ENCODE measurements at regions not wholly inside any gene's neighbourhood (a gene's known extent, or its start where the extent isn't known, plus 50 kb on each side); places are given as distances from the start of the nearest gene placed in this dataset.

DNA sequence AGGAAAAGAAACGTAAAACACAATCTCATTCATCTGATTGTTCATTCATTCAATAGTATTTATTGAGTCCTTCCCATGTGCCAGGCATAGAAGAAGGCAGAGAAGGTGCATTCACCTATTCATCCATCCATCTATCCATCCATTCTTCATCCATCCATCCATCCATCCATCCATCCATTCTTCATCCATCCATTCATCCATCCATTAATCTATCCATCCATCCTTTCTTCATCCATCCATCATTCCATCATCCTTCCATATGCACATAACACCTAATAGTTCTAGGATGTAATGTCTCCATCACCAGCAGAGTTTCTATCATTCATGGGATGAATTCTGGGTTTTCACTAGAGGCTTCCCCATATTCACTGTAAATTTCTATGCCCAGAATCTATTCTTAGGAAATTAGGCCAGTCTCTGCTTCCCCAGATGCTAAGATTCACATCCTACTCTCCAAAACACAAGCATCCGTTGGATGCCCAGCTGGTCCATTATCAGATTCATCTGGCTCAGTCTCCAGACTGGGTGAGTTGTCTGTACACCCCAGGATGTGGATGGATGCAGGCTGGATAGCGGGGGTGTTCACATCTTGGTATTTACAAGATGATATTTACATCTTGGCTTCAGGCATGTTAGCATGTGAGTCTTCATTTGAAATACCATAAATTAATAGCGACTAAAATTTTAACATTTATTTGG, 517.7 kb upstream of the SULF2 start:
- no peaks in the 10 kb centered on the region for H3K36me3 ChIP-seq (ENCODE audit: low read depth)
- ATAC-seq (no peak), DNase-seq (no peak)
- no peaks in the 10 kb centered on the region for H3K9me3 ChIP-seq
- H3K4me1 ChIP-seq (ENCODE audit: low read depth), result no peaks in the 10 kb centered on the region
- H3K4me3 ChIP-seq, result no peak overlapping the region
- TF ChIP-seq, protein P1, sequence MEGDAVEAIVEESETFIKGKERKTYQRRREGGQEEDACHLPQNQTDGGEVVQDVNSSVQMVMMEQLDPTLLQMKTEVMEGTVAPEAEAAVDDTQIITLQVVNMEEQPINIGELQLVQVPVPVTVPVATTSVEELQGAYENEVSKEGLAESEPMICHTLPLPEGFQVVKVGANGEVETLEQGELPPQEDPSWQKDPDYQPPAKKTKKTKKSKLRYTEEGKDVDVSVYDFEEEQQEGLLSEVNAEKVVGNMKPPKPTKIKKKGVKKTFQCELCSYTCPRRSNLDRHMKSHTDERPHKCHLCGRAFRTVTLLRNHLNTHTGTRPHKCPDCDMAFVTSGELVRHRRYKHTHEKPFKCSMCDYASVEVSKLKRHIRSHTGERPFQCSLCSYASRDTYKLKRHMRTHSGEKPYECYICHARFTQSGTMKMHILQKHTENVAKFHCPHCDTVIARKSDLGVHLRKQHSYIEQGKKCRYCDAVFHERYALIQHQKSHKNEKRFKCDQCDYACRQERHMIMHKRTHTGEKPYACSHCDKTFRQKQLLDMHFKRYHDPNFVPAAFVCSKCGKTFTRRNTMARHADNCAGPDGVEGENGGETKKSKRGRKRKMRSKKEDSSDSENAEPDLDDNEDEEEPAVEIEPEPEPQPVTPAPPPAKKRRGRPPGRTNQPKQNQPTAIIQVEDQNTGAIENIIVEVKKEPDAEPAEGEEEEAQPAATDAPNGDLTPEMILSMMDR (IDR thresholded peaks at IDR 0.05), result no peak
- intact Hi-C loops (cut with DNase I, micrococcal nuclease), result no loop called here

DNA sequence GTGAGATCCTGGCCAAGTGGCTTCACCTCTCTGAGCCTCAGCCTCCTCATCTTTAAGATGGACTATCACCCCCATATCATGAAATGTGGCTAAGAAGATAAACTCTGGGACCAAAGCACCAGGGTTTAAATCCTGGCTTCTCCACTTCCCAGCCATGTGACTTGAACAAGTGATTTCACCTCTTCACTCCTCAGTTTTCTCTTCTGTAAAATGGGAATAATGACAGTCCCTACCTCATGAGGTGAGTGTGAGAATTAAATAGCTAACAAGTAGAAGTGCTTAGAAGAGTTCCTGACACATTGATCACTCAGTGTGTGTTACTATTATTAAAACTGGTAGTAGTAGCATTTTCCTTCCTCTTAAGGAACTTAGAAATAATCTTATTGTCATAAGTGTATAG, 516.9 kb upstream of the SULF2 start:
- intact Hi-C loops (cut with DNase I, micrococcal nuclease), result no loop called here
- ATAC-seq (no peak), DNase-seq (no peak)
- Histone ChIP-seq H3K4me1 (ENCODE audit: low read depth) (no peaks in the 10 kb centered on the region), H3K4me3 (no peak overlapping the region), H3K36me3 (ENCODE audit: low read depth) (no peaks in the 10 kb centered on the region), H3K9me3 (no peaks in the 10 kb centered on the region)
- TF ChIP-seq, protein P1 (IDR thresholded peaks at IDR 0.05), result no peak

DNA sequence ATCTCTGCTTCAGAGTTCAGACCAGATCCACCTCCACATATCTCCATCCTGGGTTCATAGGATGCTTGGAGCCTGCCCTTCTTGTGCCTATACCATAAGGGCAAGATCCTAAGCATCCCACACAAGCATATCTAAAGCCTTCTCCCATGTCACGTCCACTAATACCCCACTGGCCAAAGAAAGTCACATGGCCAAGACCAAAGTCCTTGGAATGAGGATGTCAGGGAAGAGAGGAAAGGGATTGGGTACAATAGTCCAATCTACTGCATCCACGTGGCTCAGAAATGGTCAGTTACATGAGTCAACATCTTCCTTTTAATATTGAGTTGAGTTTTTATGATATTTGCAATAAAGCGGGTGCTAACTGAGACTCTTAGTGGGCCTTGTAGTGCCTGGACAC, 515.9 kb upstream of the SULF2 start:
- TF ChIP-seq, protein P1 (IDR thresholded peaks at IDR 0.05), result no peak

DNA sequence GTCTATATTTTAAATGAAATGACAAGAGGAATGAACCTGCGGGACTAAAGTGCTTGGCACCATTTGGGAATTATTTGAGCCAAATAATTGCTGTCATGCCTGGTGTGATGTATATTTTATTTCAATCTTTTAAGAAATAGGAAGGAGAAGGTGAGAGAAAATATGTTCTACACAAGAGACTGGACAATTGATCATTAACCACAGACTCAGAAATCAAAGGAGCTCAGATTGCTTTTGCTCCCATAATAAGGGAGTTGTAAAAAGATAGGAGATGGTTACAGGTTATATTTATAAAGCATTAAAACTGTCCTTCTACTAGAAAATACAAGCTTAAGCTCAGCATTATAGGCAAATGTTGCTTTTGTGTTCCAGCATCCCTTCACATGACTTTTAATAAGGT, 515.2 kb upstream of the SULF2 start:
- intact Hi-C loops (cut with DNase I, micrococcal nuclease), result no loop called here
- TF ChIP-seq, protein P1 (IDR thresholded peaks at IDR 0.05), result no peak

More for the DNA sequence above, 515.9 kb upstream of the SULF2 start:
- peak; percentile 62 for ATAC-seq
- no peak for DNase-seq
- no peaks in the 10 kb centered on the region for H3K4me1 ChIP-seq (ENCODE audit: low read depth)
- H3K36me3 ChIP-seq (ENCODE audit: low read depth), result no peaks in the 10 kb centered on the region
- intact Hi-C loops (cut with DNase I, micrococcal nuclease), result no loop called here
- no peaks in the 10 kb centered on the region for H3K9me3 ChIP-seq
- H3K4me3 ChIP-seq, result no peak overlapping the region

DNA sequence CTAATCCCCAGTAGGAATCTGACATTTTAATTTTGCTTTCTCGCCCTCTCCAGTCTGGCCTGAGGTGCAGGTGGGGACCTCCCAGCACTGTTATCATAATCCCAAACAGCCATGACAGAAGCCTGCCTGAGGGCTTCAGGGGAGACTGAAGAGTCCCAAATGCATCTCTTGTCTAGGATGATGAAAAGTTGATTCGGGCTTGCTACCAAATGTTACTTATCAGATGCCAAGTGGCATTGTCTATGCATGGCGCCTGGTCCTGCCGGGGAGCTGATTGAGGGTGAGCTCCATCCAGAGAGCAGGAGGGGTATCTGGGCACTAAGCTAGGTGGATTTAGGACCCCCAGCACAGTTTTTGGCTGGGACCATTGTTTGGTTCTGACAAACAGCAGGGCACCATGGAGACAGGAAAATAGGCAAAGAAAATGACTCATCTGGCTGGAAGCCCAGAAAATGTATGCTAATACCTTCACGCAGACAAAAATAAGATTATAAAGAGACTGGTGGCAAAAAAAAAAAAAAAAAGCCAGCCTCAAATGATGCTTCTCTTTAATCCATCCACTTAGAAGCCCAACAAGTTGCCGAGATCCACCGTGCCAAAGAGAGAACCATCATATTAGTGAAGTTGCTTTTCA, 513.7 kb upstream of the SULF2 start:
- peak in 1 of 3 donors; percentile 29 for DNase-seq
- no peaks in the 10 kb centered on the region for H3K9me3 ChIP-seq
- ATAC-seq, result peak; percentile 45
- H3K36me3 ChIP-seq (ENCODE audit: low read depth), result no peaks in the 10 kb centered on the region
- TF ChIP-seq, protein P1 (IDR thresholded peaks at IDR 0.05), result no peak
- intact Hi-C loops (cut with DNase I, micrococcal nuclease), result no loop called here
- H3K4me3 ChIP-seq, result no peak overlapping the region
- H3K4me1 ChIP-seq (ENCODE audit: low read depth), result no peaks in the 10 kb centered on the region

More for the DNA sequence above, 515.2 kb upstream of the SULF2 start:
- H3K36me3 ChIP-seq (ENCODE audit: low read depth), result no peaks in the 10 kb centered on the region
- H3K4me3 ChIP-seq, result no peak overlapping the region
- DNase-seq, result no peak
- H3K9me3 ChIP-seq, result no peaks in the 10 kb centered on the region
- no peak for ATAC-seq
- H3K4me1 ChIP-seq (ENCODE audit: low read depth), result no peaks in the 10 kb centered on the region
